22Rv1 (cell line): ENCODE measurements at regions not wholly inside any gene's neighbourhood (a gene's known extent, or its start where the extent isn't known, plus 50 kb on each side); places are given as distances from the start of the nearest gene placed in this dataset.

Experiments
- CTCF ChIP-seq: fragments of 450-650 bp; IDR thresholded peaks from 2 replicates; pipeline ENCODE4 v1.5.1; 2017; ENCODE audit warnings: mild to moderate bottlenecking
- ZFX ChIP-seq: fragments of 450-650 bp; IDR thresholded peaks from 2 replicates; pipeline ENCODE4 v1.6.1; 2017; ENCODE audit warnings: antibody characterized with exemption, borderline replicate concordance

DNA sequence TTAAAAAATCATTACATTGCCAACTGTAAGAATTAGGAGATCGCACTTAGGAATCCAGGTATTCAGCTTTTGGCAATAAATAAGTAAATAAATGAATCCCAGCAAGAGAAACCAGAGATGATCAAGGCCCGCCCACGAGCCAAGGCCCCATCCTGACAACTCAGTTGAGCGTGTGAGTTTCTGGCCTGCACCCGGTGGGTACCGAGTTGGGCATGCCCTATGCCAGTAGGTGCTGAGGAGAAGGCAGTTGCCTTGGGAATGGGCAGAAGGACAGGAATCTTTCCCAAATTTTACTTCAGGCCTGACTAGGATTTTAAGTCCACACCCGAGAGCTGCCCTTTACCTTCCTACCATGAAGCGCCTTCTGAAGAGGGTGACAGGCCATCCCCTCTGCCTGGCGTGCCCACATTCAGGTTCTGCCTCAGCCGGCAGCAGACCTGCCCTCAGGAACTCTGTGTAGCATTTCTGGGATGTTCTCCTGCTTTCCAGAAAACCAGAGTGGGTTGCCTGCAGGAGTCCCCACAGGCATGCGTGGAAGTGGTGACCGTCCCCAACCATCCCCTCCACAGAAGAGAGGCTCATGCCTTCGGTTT lies 99.3 kb upstream of the ALDH1A3 start:
- TF ChIP-seq CTCF (no peak), ZFX (no peak)
